Heart right ventricle (tissue), 16 donors: ENCODE measurements at regions not wholly inside any gene's neighbourhood (a gene's known extent, or its start where the extent isn't known, plus 50 kb on each side); places are given as distances from the start of the nearest gene placed in this dataset.

Experiments
- ATAC-seq, 8 donors: fragments of 200-7000 bp; cut with Tn5 transposase; one replicate each; pipeline ENCODE4 v1.9.1; 2020; ENCODE audit warnings: mild to moderate bottlenecking in 8 of 8, moderate library complexity in 8 of 8, moderate number of reproducible peaks in 1 of 8
- DNase-seq, 2 donors: peaks; one replicate each; pipeline ENCODE4 v3.0.0-alpha.2; 2020
- H3K27ac ChIP-seq, 10 donors: fragments of 200-600 bp; sonication (generic) in 2 of 10; one replicate each; pipeline versions ENCODE4 v1.5.0 to v1.8.0; 2020 to 2022; ENCODE audit warnings: mild to moderate bottlenecking in 3 of 10
- H3K27me3 ChIP-seq, 7 donors: fragments of 200-600 bp; one replicate each; pipeline ENCODE4 v1.8.0; 2021 to 2022; ENCODE audit warnings: mild to moderate bottlenecking in 2 of 7
- H3K36me3 ChIP-seq, 9 donors: fragments of 200-600 bp; sonication (generic) in 1 of 9; one replicate each; pipeline versions ENCODE4 v1.5.0 to v1.8.0; 2020 to 2022; ENCODE audit warnings: mild to moderate bottlenecking in 2 of 9
- H3K4me1 ChIP-seq, 9 donors: fragments of 200-600 bp; sonication (generic) in 1 of 9; one replicate each; pipeline versions ENCODE4 v1.5.0 to v1.8.0; 2020 to 2022; ENCODE audit warnings: mild to moderate bottlenecking in 4 of 9
- H3K4me3 ChIP-seq, 10 donors: fragments of 200-600 bp; sonication (generic) in 2 of 10; one replicate each; pipeline versions ENCODE4 v1.5.0 to v1.8.0; 2020 to 2022; ENCODE audit warnings: mild to moderate bottlenecking in 7 of 10, moderate library complexity in 2 of 10
- H3K9me3 ChIP-seq, 11 donors: fragments of 200-600 bp in 10 of 11; sonication (generic) in 2 of 11; one replicate each; pipeline versions ENCODE4 v1.5.0 to v1.8.0; 2013 to 2022; ENCODE audit warnings: mild to moderate bottlenecking in 2 of 11, control low read depth in 1 of 11, moderate library complexity in 1 of 11
- CTCF ChIP-seq, 9 donors: fragments of 200-600 bp; sonication (generic) in 2 of 9; IDR thresholded peaks; one replicate each; pipeline versions ENCODE4 v1.5.0 to v1.8.0; 2021 to 2022; ENCODE audit warnings: antibody characterized with exemption in 9 of 9, mild to moderate bottlenecking in 5 of 9, moderate library complexity in 1 of 9
- WGBS, 2 donors: extraction: QIAGEN DNeasy Blood & Tissue Kit; methylation state at CpG; one replicate each; pipeline ENCODE4 v1.1.7; 2013; ENCODE audit warnings: inconsistent platforms in 1 of 2; 5-methylcytosine and 5-hydroxymethylcytosine counted together
- intact Hi-C, 10 donors: fragments of 100-400 bp; cut with DNase I; formaldehyde crosslinking; loops; one replicate each; pipeline versions ENCODE4 v1.11.1 to v1.14.2; 2022
- donor health status: Arrhythmogenic right ventricular cardiomyopathy.
- donor health status: ischemic (EF 13 %, LVEDD 7.1; RV severe dilation, severe dysfunction).
- donor health status: healthy with polysubstance abuse.
- donor health status: DM: no; HTN: yes; CAD: no.
- donor health status: DM: no; HTN: no; CAD: no.
- donor health status: ischemic (EF 25% LVEDD 6.9; RV normal size, moderate dysfunction).
- donor health status: ischemic (EF 25% LVEDD 5.7; RV mildly dilated, moderate dysfunction).
- donor health status: healthy.
- donor health status: DM: yes; HTN: yes; CAD: no.
- donor health status: Ischemic cardiomyopathy.
- donor health status: ischemic (EF 35%, LVEDD 5.7; RV mildly dilated, moderate dysfunction).
- donor health status: nonischemic (EF 11% LVEDD 7.7; RV severe dilation, severe dysfunction).
- donor health status: DM: yes; HTN: yes; CAD: no.
- donor health status: PGD.
- donor health status: ischemic (EF 29% LVEDD 5.4; RV normal size, mild dysfunction).
- donor health status: nonischemic (EF 23%, LVEDD 6.1; RV moderate dilation, normal function).

GRCh38 chr13:93023929-93024328 is 202.7 kb upstream of the GPC6 start:
- peaks cover 0 to 15% (median 0%) of the 10 kb centered on the region in 11 donors for H3K9me3 ChIP-seq
- DNase-seq (no peak), ATAC-seq (no peak)
- WGBS, 2 donors = 46 to 65% methylated on average over 1 of the region's 1 CpG
- no peak for TF ChIP-seq CTCF (IDR thresholded peaks at IDR 0.05)
- no peaks in the 10 kb centered on the region for H3K4me1 ChIP-seq
- no peaks in the 10 kb centered on the region for H3K27me3 ChIP-seq
- H3K4me3 ChIP-seq = no peak overlapping the region
- no peak overlapping the region for H3K27ac ChIP-seq
- intact Hi-C loops = no loop called here
- H3K36me3 ChIP-seq = no peaks in the 10 kb centered on the region

- DNase-seq = no peak
- no peak overlapping the region for H3K4me3 ChIP-seq
- peaks cover 0 to 3% (median 0%) of the 10 kb centered on the region in 11 donors for H3K9me3 ChIP-seq
- H3K27ac ChIP-seq = no peak overlapping the region
- H3K27me3 ChIP-seq = no peaks in the 10 kb centered on the region
- no peak for TF ChIP-seq CTCF (IDR thresholded peaks at IDR 0.05)
- no peaks in the 10 kb centered on the region for H3K4me1 ChIP-seq
- intact Hi-C loops = no loop called here
- ATAC-seq = no peak
- no peaks in the 10 kb centered on the region for H3K36me3 ChIP-seq
- 84 to 89% methylated on average over 4 of the region's 4 CpGs for WGBS, 2 donors
Observed at GRCh38 chr13:93025984-93026383, 200.6 kb upstream of the GPC6 start.

GRCh38 chr13:93029536-93029935 is 197.1 kb upstream of the GPC6 start:
- WGBS, 2 donors = 80 to 85% methylated on average over 3 of the region's 3 CpGs
- H3K36me3 ChIP-seq = no peaks in the 10 kb centered on the region
- ATAC-seq = no peak
- H3K27me3 ChIP-seq = no peaks in the 10 kb centered on the region
- no peaks in the 10 kb centered on the region for H3K9me3 ChIP-seq
- intact Hi-C loops = no loop called here
- no peaks in the 10 kb centered on the region for H3K4me1 ChIP-seq
- no peak overlapping the region for H3K4me3 ChIP-seq
- TF ChIP-seq CTCF (IDR thresholded peaks at IDR 0.05) = no peak
- no peak overlapping the region for H3K27ac ChIP-seq
- no peak for DNase-seq

GRCh38 chr13:93036380-93036779 is 190.2 kb upstream of the GPC6 start:
- intact Hi-C loops = no loop called here
- no peak overlapping the region for H3K4me3 ChIP-seq
- H3K27ac ChIP-seq = no peak overlapping the region
- 89 to 93% methylated on average over 3 of the region's 3 CpGs for WGBS, 2 donors
- H3K36me3 ChIP-seq = no peaks in the 10 kb centered on the region
- TF ChIP-seq CTCF (IDR thresholded peaks at IDR 0.05) = no peak
- H3K27me3 ChIP-seq = no peaks in the 10 kb centered on the region
- DNase-seq (no peak), ATAC-seq (no peak)
- no peaks in the 10 kb centered on the region for H3K4me1 ChIP-seq
- peaks cover 0 to 22% (median 0%) of the 10 kb centered on the region in 11 donors for H3K9me3 ChIP-seq

- H3K4me3 ChIP-seq = no peak overlapping the region
- ATAC-seq = no peak
- WGBS, 2 donors = 82 to 83% methylated on average over 5 of the region's 5 CpGs
- intact Hi-C loops = no loop called here
- H3K27me3 ChIP-seq = no peaks in the 10 kb centered on the region
- no peaks in the 10 kb centered on the region for H3K36me3 ChIP-seq
- peaks cover 0 to 22% (median 0%) of the 10 kb centered on the region in 11 donors for H3K9me3 ChIP-seq
- DNase-seq = no peak
- H3K4me1 ChIP-seq = no peaks in the 10 kb centered on the region
- H3K27ac ChIP-seq = no peak overlapping the region
- TF ChIP-seq CTCF (IDR thresholded peaks at IDR 0.05) = no peak
Observed at GRCh38 chr13:93037780-93038179, 188.8 kb upstream of the GPC6 start.
